HUES48 (cell line): ENCODE measurements at regions not wholly inside any gene's neighbourhood (a gene's known extent, or its start where the extent isn't known, plus 50 kb on each side); places are given as distances from the start of the nearest gene placed in this dataset.

Source experiments
- H3K27ac ChIP-seq: one replicate; pipeline ENCODE4 v1.7.0; 2013; ENCODE audit warnings: low read depth, low read length, inconsistent platforms
- H3K27me3 ChIP-seq: 2 replicates; pipeline ENCODE4 v1.6.1; 2013; ENCODE audit warnings: mild to moderate bottlenecking, low read length; ENCODE audit not compliant: control insufficient read depth, insufficient read depth
- H3K36me3 ChIP-seq: 2 replicates; pipeline ENCODE4 v1.6.1; 2013; ENCODE audit warnings: low read length; ENCODE audit not compliant: control insufficient read depth, insufficient read depth
- H3K4me1 ChIP-seq: 2 replicates; pipeline ENCODE4 v1.6.1; 2013; ENCODE audit warnings: mild to moderate bottlenecking, low read length; ENCODE audit not compliant: control insufficient read depth, insufficient read depth
- H3K4me3 ChIP-seq: 2 replicates; pipeline ENCODE4 v1.5.1; 2013; ENCODE audit warnings: mild to moderate bottlenecking, low read depth, low read length
- H3K9ac ChIP-seq: 2 replicates; pipeline ENCODE4 v1.6.1; 2013; ENCODE audit warnings: mild to moderate bottlenecking, low read depth, low read length, moderate library complexity
- H3K9me3 ChIP-seq: 2 replicates; pipeline ENCODE4 v1.6.1; 2013; ENCODE audit warnings: low read length; ENCODE audit not compliant: control insufficient read depth, insufficient read depth

GRCh38 chr2:215879977-215880940, 133.1 kb downstream of the MREG start:
- H3K36me3 ChIP-seq: no peaks in the 10 kb centered on the region
- no peak overlapping the region for H3K9ac ChIP-seq
- no peak overlapping the region for H3K27ac ChIP-seq

GRCh38 chr2:215879331-215879730, 134.0 kb downstream of the MREG start:
- H3K9ac ChIP-seq: no peak overlapping the region

More at GRCh38 chr2:215879977-215880940, 133.1 kb downstream of the MREG start:
- Histone ChIP-seq H3K4me1 (peaks cover 6% of the 10 kb centered on the region; the same call in 1 of the 2 replicates), H3K4me3 (no peak overlapping the region), H3K9me3 (no peaks in the 10 kb centered on the region), H3K27me3 (no peaks in the 10 kb centered on the region)

GRCh38 chr2:215878476-215879063, 134.8 kb downstream of the MREG start:
- Histone ChIP-seq H3K4me3 (no peak overlapping the region), H3K9me3 (no peaks in the 10 kb centered on the region), H3K36me3 (no peaks in the 10 kb centered on the region), H3K9ac (no peak overlapping the region), H3K27ac (no peak overlapping the region), H3K4me1 (peaks cover 6% of the 10 kb centered on the region; the same call in 1 of the 2 replicates), H3K27me3 (no peaks in the 10 kb centered on the region)

More at GRCh38 chr2:215879331-215879730, 134.0 kb downstream of the MREG start:
- H3K4me1 ChIP-seq: peaks cover 6% of the 10 kb centered on the region; the same call in 1 of the 2 replicates
- H3K9me3 ChIP-seq: no peaks in the 10 kb centered on the region
- no peak overlapping the region for H3K4me3 ChIP-seq
- H3K27ac ChIP-seq: no peak overlapping the region
- H3K27me3 ChIP-seq: no peaks in the 10 kb centered on the region
- H3K36me3 ChIP-seq: no peaks in the 10 kb centered on the region

- Histone ChIP-seq H3K27me3 (no peaks in the 10 kb centered on the region), H3K36me3 (no peaks in the 10 kb centered on the region), H3K27ac (no peak overlapping the region), H3K9me3 (no peaks in the 10 kb centered on the region), H3K9ac (no peak overlapping the region), H3K4me1 (peaks cover 6% of the 10 kb centered on the region; the same call in 1 of the 2 replicates), H3K4me3 (no peak overlapping the region)
Observed at GRCh38 chr2:215876937-215877238, 136.5 kb downstream of the MREG start.

DNA sequence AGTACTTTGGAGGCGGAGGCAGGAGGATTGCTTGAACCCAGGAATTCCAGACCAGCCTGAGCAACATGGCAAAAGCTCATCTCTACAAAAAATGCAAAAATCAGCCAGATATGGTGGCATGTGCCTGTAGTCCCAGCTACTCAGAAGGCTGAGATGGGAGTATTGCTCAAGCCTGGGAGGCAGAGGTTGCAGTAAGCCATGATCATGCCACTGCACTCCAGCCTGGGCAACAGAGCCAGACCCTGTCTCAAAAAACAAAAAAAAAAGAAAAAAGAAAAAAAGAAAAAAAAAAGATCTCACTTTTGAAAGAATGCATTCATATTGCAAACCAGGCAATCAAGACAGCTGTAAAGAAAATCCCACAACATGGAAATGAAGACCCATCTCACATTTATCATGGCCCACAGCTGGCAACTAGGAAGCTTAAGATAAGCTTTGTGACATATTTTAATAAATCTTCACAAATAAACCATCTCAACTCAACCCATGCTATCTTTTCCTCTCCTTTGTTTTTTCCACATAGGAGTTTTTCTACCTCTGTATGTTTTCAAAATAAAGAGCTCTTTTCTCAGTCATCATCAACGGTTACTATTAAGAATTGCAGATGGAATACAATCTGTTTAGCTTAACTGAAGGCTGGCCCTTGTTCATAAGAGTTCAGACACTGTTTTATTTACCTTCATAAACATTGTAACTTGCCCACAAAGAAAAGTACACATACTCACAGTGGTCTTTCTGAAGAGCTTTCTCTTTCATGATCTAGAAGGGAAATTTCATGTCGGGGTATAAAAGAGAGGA, 137.0 kb downstream of the MREG start:
- Histone ChIP-seq H3K4me1 (peaks cover 6% of the 10 kb centered on the region; the same call in 1 of the 2 replicates), H3K9me3 (no peaks in the 10 kb centered on the region), H3K4me3 (no peak overlapping the region), H3K9ac (no peak overlapping the region), H3K36me3 (no peaks in the 10 kb centered on the region), H3K27me3 (no peaks in the 10 kb centered on the region), H3K27ac (no peak overlapping the region)

DNA sequence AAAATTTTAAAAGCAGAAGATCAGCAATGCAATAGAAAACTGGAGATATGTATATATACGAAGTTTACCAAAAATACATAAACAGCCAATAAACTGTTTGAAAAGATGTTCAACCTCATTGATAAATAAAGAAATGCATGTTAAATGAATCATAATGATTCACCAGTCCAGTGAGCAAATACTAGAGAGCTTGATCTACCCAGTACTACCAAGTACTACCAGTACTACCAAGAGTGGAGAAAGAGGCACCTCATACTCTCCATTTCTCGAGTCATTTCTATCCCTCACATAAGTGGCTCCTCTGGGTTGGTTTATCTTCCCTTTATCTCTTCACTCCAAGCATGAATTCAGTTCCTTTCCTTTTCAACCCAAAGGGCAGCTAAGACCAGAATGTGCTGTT, 138.9 kb downstream of the MREG start:
- H3K27ac ChIP-seq: no peak overlapping the region
- no peaks in the 10 kb centered on the region for H3K9me3 ChIP-seq
- no peaks in the 10 kb centered on the region for H3K27me3 ChIP-seq
- no peaks in the 10 kb centered on the region for H3K36me3 ChIP-seq
- H3K4me1 ChIP-seq: no peaks in the 10 kb centered on the region
- no peak overlapping the region for H3K4me3 ChIP-seq
- no peak overlapping the region for H3K9ac ChIP-seq

GRCh38 chr2:215870986-215871385, 142.4 kb downstream of the MREG start:
- Histone ChIP-seq H3K4me1 (no peaks in the 10 kb centered on the region), H3K9me3 (no peaks in the 10 kb centered on the region), H3K36me3 (no peaks in the 10 kb centered on the region), H3K27ac (no peak overlapping the region), H3K9ac (no peak overlapping the region), H3K4me3 (no peak overlapping the region), H3K27me3 (no peaks in the 10 kb centered on the region)

GRCh38 chr2:215870088-215870490, 143.3 kb downstream of the MREG start:
- Histone ChIP-seq H3K9ac (no peak overlapping the region), H3K4me1 (no peaks in the 10 kb centered on the region), H3K36me3 (no peaks in the 10 kb centered on the region), H3K27me3 (no peaks in the 10 kb centered on the region), H3K27ac (no peak overlapping the region), H3K9me3 (no peaks in the 10 kb centered on the region), H3K4me3 (no peak overlapping the region)

DNA sequence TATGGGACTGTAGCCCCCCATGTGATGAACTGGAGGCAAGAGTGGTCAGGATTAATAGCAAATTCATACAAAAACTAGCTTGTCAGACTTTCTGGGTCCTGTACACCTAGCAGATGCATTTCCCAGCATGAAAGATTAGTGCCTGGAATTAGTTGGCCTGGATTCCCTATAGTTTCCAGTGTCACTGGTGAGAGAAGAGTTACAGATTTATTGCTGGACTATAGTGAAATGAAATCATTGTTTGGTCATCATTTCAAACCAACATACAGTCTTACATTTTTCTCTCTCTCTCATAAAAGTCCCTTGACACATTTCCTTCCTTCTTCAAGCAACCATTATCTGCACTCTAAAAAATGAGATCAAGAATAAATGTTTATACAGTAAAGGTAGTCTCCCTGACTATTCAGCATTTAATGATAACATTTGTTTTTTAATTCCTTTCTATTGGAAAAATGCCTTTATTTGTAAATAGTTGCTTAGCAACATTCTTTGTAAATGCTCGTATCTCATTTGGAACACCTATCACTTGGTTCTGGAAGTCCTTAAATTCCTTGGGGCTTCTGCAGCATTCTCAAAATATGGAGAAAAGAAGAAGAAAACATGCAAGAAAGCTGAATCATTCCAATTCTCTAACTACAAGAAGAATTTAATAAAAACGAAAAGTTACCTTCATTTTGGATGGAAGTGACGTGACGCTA, 144.4 kb downstream of the MREG start:
- Histone ChIP-seq H3K9ac (no peak overlapping the region), H3K4me3 (no peak overlapping the region), H3K27ac (no peak overlapping the region)

GRCh38 chr2:215866606-215867005, 146.7 kb downstream of the MREG start:
- Histone ChIP-seq H3K9ac (no peak overlapping the region), H3K36me3 (no peaks in the 10 kb centered on the region), H3K27ac (no peak overlapping the region), H3K27me3 (no peaks in the 10 kb centered on the region), H3K9me3 (no peaks in the 10 kb centered on the region), H3K4me1 (no peaks in the 10 kb centered on the region), H3K4me3 (no peak overlapping the region)

More for the DNA sequence above, 144.4 kb downstream of the MREG start:
- Histone ChIP-seq H3K27me3 (no peaks in the 10 kb centered on the region), H3K4me1 (no peaks in the 10 kb centered on the region), H3K36me3 (no peaks in the 10 kb centered on the region), H3K9me3 (no peaks in the 10 kb centered on the region)
